ENCODE measurements at regions not wholly inside any gene's neighbourhood (a gene's known extent, or its start where the extent isn't known, plus 50 kb on each side); places are given as distances from the start of the nearest gene placed in this dataset.

- no peak overlapping the region for H3K9ac ChIP-seq (ENCODE audit: low read depth in 1 of 3, low read length in 3 of 3)
- no peak overlapping the region for H3K27ac ChIP-seq (ENCODE audit: low read depth, low read length)
- no peaks in the 10 kb centered on the region for H3K4me1 ChIP-seq (ENCODE audit: control insufficient read depth in 3 of 3, insufficient read depth in 3 of 3, low read length in 3 of 3)
- H3K9me3 ChIP-seq (ENCODE audit: control insufficient read depth in 3 of 3, low read length in 3 of 3): no peaks in the 10 kb centered on the region
- no peak overlapping the region for H3K4me3 ChIP-seq (ENCODE audit: low read length in 3 of 3)
- H3K36me3 ChIP-seq (ENCODE audit: control insufficient read depth in 3 of 3, insufficient read depth in 3 of 3, low read length in 3 of 3): no peaks in the 10 kb centered on the region
- H3K27me3 ChIP-seq (ENCODE audit: control insufficient read depth in 3 of 3, insufficient read depth in 3 of 3, low read length in 3 of 3): no peaks in the 10 kb centered on the region
These were observed 1518.9 kb upstream of the B3GALT2 start for GRCh38 chr1:194705123-194705854.

DNA sequence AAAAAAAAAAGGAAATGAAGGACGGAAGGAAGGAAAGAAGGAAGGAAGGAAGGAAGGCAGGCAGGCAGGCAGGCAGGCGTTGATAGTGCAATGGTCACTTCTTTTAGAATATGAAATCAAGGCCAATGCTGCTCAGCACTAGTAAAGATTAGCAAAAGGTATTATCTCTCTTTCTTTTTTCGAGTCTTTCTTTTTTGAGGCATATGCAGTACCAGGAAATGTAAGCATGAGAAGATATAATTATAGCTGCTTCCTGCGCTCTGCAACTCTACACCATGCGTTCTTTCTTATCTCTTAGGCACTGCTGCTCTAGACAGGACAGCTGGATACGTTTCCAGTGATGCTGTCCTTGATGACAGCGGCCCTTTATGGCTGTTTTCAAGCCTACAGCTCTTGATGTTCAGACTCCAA is 1512.5 kb upstream of the B3GALT2 start:
- no peak overlapping the region for H3K9ac ChIP-seq (ENCODE audit: low read depth in 1 of 3, low read length in 3 of 3)
- H3K9me3 ChIP-seq (ENCODE audit: control insufficient read depth in 3 of 3, low read length in 3 of 3): no peaks in the 10 kb centered on the region
- H3K27me3 ChIP-seq (ENCODE audit: control insufficient read depth in 3 of 3, insufficient read depth in 3 of 3, low read length in 3 of 3): no peaks in the 10 kb centered on the region
- no peaks in the 10 kb centered on the region for H3K36me3 ChIP-seq (ENCODE audit: control insufficient read depth in 3 of 3, insufficient read depth in 3 of 3, low read length in 3 of 3)
- no peaks in the 10 kb centered on the region for H3K4me1 ChIP-seq (ENCODE audit: control insufficient read depth in 3 of 3, insufficient read depth in 3 of 3, low read length in 3 of 3)
- no peak overlapping the region for H3K4me3 ChIP-seq (ENCODE audit: low read length in 3 of 3)
- H3K27ac ChIP-seq (ENCODE audit: low read depth, low read length): no peak overlapping the region

GRCh38 chr1:194693244-194693643 is 1506.8 kb upstream of the B3GALT2 start:
- Histone ChIP-seq H3K4me3 (ENCODE audit: low read length in 3 of 3) (no peak overlapping the region), H3K36me3 (ENCODE audit: control insufficient read depth in 3 of 3, insufficient read depth in 3 of 3, low read length in 3 of 3) (no peaks in the 10 kb centered on the region), H3K27me3 (ENCODE audit: control insufficient read depth in 3 of 3, insufficient read depth in 3 of 3, low read length in 3 of 3) (no peaks in the 10 kb centered on the region), H3K9ac (ENCODE audit: low read depth in 1 of 3, low read length in 3 of 3) (no peak overlapping the region), H3K9me3 (ENCODE audit: control insufficient read depth in 3 of 3, low read length in 3 of 3) (no peaks in the 10 kb centered on the region), H3K4me1 (ENCODE audit: control insufficient read depth in 3 of 3, insufficient read depth in 3 of 3, low read length in 3 of 3) (no peaks in the 10 kb centered on the region), H3K27ac (ENCODE audit: low read depth, low read length) (no peak overlapping the region)

GRCh38 chr1:194684636-194685035 is 1498.2 kb upstream of the B3GALT2 start:
- H3K4me3 ChIP-seq (ENCODE audit: low read length in 3 of 3): no peak overlapping the region
- no peaks in the 10 kb centered on the region for H3K36me3 ChIP-seq (ENCODE audit: control insufficient read depth in 3 of 3, insufficient read depth in 3 of 3, low read length in 3 of 3)
- no peak overlapping the region for H3K27ac ChIP-seq (ENCODE audit: low read depth, low read length)
- H3K9me3 ChIP-seq (ENCODE audit: control insufficient read depth in 3 of 3, low read length in 3 of 3): no peaks in the 10 kb centered on the region
- no peaks in the 10 kb centered on the region for H3K27me3 ChIP-seq (ENCODE audit: control insufficient read depth in 3 of 3, insufficient read depth in 3 of 3, low read length in 3 of 3)
- H3K4me1 ChIP-seq (ENCODE audit: control insufficient read depth in 3 of 3, insufficient read depth in 3 of 3, low read length in 3 of 3): no peaks in the 10 kb centered on the region
- H3K9ac ChIP-seq (ENCODE audit: low read depth in 1 of 3, low read length in 3 of 3): no peak overlapping the region

DNA sequence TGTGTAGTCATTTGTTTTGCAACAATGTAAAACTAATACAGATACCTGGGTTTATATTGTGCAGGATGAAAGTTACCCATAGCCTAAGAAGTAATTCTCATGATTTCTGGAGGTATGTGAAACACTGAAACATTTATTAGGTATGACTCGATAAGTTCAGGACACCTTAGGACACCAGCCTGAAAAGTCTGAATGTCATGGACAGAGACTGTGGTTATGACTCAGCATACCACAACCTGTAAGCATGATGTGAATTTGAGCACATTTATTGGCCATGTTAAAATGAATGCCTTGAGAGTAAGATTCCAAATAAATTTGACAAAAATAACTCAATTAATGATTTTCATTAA is 1471.7 kb upstream of the B3GALT2 start:
- Histone ChIP-seq H3K27ac (ENCODE audit: low read depth, low read length) (no peak overlapping the region), H3K27me3 (ENCODE audit: control insufficient read depth in 3 of 3, insufficient read depth in 3 of 3, low read length in 3 of 3) (no peaks in the 10 kb centered on the region), H3K4me1 (ENCODE audit: control insufficient read depth in 3 of 3, insufficient read depth in 3 of 3, low read length in 3 of 3) (no peaks in the 10 kb centered on the region), H3K9me3 (ENCODE audit: control insufficient read depth in 3 of 3, low read length in 3 of 3) (no peaks in the 10 kb centered on the region), H3K36me3 (ENCODE audit: control insufficient read depth in 3 of 3, insufficient read depth in 3 of 3, low read length in 3 of 3) (no peaks in the 10 kb centered on the region), H3K9ac (ENCODE audit: low read depth in 1 of 3, low read length in 3 of 3) (no peak overlapping the region), H3K4me3 (ENCODE audit: low read length in 3 of 3) (no peak overlapping the region)

- Histone ChIP-seq H3K9ac (ENCODE audit: low read depth in 1 of 3, low read length in 3 of 3) (no peak overlapping the region), H3K4me1 (ENCODE audit: control insufficient read depth in 3 of 3, insufficient read depth in 3 of 3, low read length in 3 of 3) (no peaks in the 10 kb centered on the region), H3K4me3 (ENCODE audit: low read length in 3 of 3) (no peak overlapping the region), H3K36me3 (ENCODE audit: control insufficient read depth in 3 of 3, insufficient read depth in 3 of 3, low read length in 3 of 3) (no peaks in the 10 kb centered on the region), H3K27ac (ENCODE audit: low read depth, low read length) (no peak overlapping the region), H3K9me3 (ENCODE audit: control insufficient read depth in 3 of 3, low read length in 3 of 3) (no peaks in the 10 kb centered on the region), H3K27me3 (ENCODE audit: control insufficient read depth in 3 of 3, insufficient read depth in 3 of 3, low read length in 3 of 3) (no peaks in the 10 kb centered on the region)
These were observed 1468.5 kb upstream of the B3GALT2 start for GRCh38 chr1:194654956-194655355.

- H3K36me3 ChIP-seq (ENCODE audit: control insufficient read depth in 3 of 3, insufficient read depth in 3 of 3, low read length in 3 of 3): no peaks in the 10 kb centered on the region
- H3K4me1 ChIP-seq (ENCODE audit: control insufficient read depth in 3 of 3, insufficient read depth in 3 of 3, low read length in 3 of 3): no peaks in the 10 kb centered on the region
- no peak overlapping the region for H3K27ac ChIP-seq (ENCODE audit: low read depth, low read length)
- no peak overlapping the region for H3K9ac ChIP-seq (ENCODE audit: low read depth in 1 of 3, low read length in 3 of 3)
- H3K4me3 ChIP-seq (ENCODE audit: low read length in 3 of 3): no peak overlapping the region
- H3K27me3 ChIP-seq (ENCODE audit: control insufficient read depth in 3 of 3, insufficient read depth in 3 of 3, low read length in 3 of 3): no peaks in the 10 kb centered on the region
- no peaks in the 10 kb centered on the region for H3K9me3 ChIP-seq (ENCODE audit: control insufficient read depth in 3 of 3, low read length in 3 of 3)
These were observed 1467.0 kb upstream of the B3GALT2 start for GRCh38 chr1:194653385-194653784.

GRCh38 chr1:194647118-194647517 is 1460.7 kb upstream of the B3GALT2 start:
- no peaks in the 10 kb centered on the region for H3K9me3 ChIP-seq (ENCODE audit: control insufficient read depth in 3 of 3, low read length in 3 of 3)
- H3K9ac ChIP-seq (ENCODE audit: low read depth in 1 of 3, low read length in 3 of 3): no peak overlapping the region
- H3K4me1 ChIP-seq (ENCODE audit: control insufficient read depth in 3 of 3, insufficient read depth in 3 of 3, low read length in 3 of 3): no peaks in the 10 kb centered on the region
- H3K27ac ChIP-seq (ENCODE audit: low read depth, low read length): no peak overlapping the region
- H3K36me3 ChIP-seq (ENCODE audit: control insufficient read depth in 3 of 3, insufficient read depth in 3 of 3, low read length in 3 of 3): no peaks in the 10 kb centered on the region
- no peak overlapping the region for H3K4me3 ChIP-seq (ENCODE audit: low read length in 3 of 3)
- H3K27me3 ChIP-seq (ENCODE audit: control insufficient read depth in 3 of 3, insufficient read depth in 3 of 3, low read length in 3 of 3): no peaks in the 10 kb centered on the region

DNA sequence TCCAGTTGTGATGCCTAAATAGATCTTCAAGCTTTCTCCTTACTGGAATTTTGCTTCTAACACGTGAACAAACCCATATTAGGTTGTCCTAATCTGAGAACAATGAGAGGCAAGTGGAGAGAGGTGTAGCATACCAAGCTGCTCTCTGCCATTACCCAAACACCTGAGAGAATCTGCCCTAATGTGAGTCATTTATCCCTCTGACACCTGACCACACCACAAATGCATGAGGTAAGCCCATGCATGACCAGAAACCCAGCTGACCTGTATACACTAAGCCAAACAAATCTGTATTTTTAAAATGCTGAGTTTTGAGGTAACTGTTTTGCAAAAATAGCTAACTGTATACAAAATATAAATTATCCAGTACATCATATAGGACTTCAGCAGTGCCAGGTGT is 1458.1 kb upstream of the B3GALT2 start:
- Histone ChIP-seq H3K27me3 (ENCODE audit: control insufficient read depth in 3 of 3, insufficient read depth in 3 of 3, low read length in 3 of 3) (no peaks in the 10 kb centered on the region), H3K9ac (ENCODE audit: low read depth in 1 of 3, low read length in 3 of 3) (no peak overlapping the region), H3K4me1 (ENCODE audit: control insufficient read depth in 3 of 3, insufficient read depth in 3 of 3, low read length in 3 of 3) (no peaks in the 10 kb centered on the region), H3K9me3 (ENCODE audit: control insufficient read depth in 3 of 3, low read length in 3 of 3) (no peaks in the 10 kb centered on the region), H3K4me3 (ENCODE audit: low read length in 3 of 3) (no peak overlapping the region), H3K36me3 (ENCODE audit: control insufficient read depth in 3 of 3, insufficient read depth in 3 of 3, low read length in 3 of 3) (no peaks in the 10 kb centered on the region), H3K27ac (ENCODE audit: low read depth, low read length) (no peak overlapping the region)

DNA sequence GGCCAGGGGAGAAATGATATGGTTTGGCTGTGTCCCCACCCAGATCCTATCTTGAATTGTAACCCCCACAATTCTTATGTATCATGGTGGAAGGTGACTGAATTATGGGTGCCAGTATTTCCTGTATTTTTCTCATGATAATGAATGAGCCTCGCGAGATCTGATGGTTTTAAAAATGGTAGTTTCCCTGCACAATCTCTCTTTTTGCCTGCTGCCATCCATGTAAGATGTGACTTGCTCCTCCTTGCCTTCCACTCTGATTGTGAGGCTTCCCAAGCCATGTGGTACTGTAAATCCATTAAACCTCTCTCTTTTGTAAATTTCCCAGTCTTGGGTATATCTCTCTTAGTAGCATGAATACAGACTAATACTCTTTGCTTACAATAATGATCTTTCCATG is 1453.9 kb upstream of the B3GALT2 start:
- H3K4me1 ChIP-seq (ENCODE audit: control insufficient read depth in 3 of 3, insufficient read depth in 3 of 3, low read length in 3 of 3): no peaks in the 10 kb centered on the region
- H3K9me3 ChIP-seq (ENCODE audit: control insufficient read depth in 3 of 3, low read length in 3 of 3): no peaks in the 10 kb centered on the region
- H3K9ac ChIP-seq (ENCODE audit: low read depth in 1 of 3, low read length in 3 of 3): no peak overlapping the region
- H3K4me3 ChIP-seq (ENCODE audit: low read length in 3 of 3): no peak overlapping the region
- no peaks in the 10 kb centered on the region for H3K36me3 ChIP-seq (ENCODE audit: control insufficient read depth in 3 of 3, insufficient read depth in 3 of 3, low read length in 3 of 3)
- no peak overlapping the region for H3K27ac ChIP-seq (ENCODE audit: low read depth, low read length)
- H3K27me3 ChIP-seq (ENCODE audit: control insufficient read depth in 3 of 3, insufficient read depth in 3 of 3, low read length in 3 of 3): no peaks in the 10 kb centered on the region
